HEK293 (cell line): ENCODE measurements at regions not wholly inside any gene's neighbourhood (a gene's known extent, or its start where the extent isn't known, plus 50 kb on each side); places are given as distances from the start of the nearest gene placed in this dataset.
A peak's percentile ranks its signal among the peaks of the same experiment; 100 is the strongest.

Experiments used
- BCL11B ChIP-seq: fragments of 450-650 bp; formaldehyde crosslinking; IDR thresholded peaks from 2 replicates; pipeline ENCODE4 v1.5.1; 2016; ENCODE audit warnings: low read depth, missing biosample characterization, missing genetic modification characterization
- GLIS1 ChIP-seq: fragments of 450-650 bp; formaldehyde crosslinking; IDR thresholded peaks from 2 replicates; pipeline ENCODE4 v1.5.1; 2016; ENCODE audit warnings: missing biosample characterization, missing genetic modification characterization
- IKZF3 ChIP-seq: fragments of 450-650 bp; IDR thresholded peaks from 2 replicates; pipeline ENCODE4 v1.5.0; 2018; ENCODE audit warnings: missing biosample characterization, mild to moderate bottlenecking, missing genetic modification characterization, moderate library complexity
- KLF10 ChIP-seq: fragments of 450-650 bp; IDR thresholded peaks from 2 replicates; pipeline ENCODE4 v1.5.1; 2018; ENCODE audit warnings: missing biosample characterization, mild to moderate bottlenecking, missing genetic modification characterization
- SCRT2 ChIP-seq: fragments of 450-650 bp; formaldehyde crosslinking; IDR thresholded peaks from 2 replicates; pipeline ENCODE4 v1.5.1; 2016; ENCODE audit warnings: missing biosample characterization, missing genetic modification characterization
- SP3 ChIP-seq: fragments of 450-650 bp; formaldehyde crosslinking; IDR thresholded peaks from 2 replicates; pipeline ENCODE4 v1.5.1; 2016; ENCODE audit warnings: missing biosample characterization, missing genetic modification characterization
- ZBTB1 ChIP-seq: fragments of 450-650 bp; formaldehyde crosslinking; IDR thresholded peaks from 2 replicates; pipeline ENCODE4 v1.5.1; 2016; ENCODE audit warnings: missing biosample characterization, missing genetic modification characterization
- ZBTB20 ChIP-seq: fragments of 450-650 bp; formaldehyde crosslinking; IDR thresholded peaks from 2 replicates; pipeline ENCODE4 v1.5.1; 2016; ENCODE audit warnings: missing biosample characterization, missing genetic modification characterization
- ZNF174 ChIP-seq: fragments of 450-650 bp; formaldehyde crosslinking; IDR thresholded peaks from 2 replicates; pipeline ENCODE4 v1.5.0; 2017; ENCODE audit warnings: missing biosample characterization, mild to moderate bottlenecking, missing genetic modification characterization
- ZNF175 ChIP-seq: fragments of 450-650 bp; formaldehyde crosslinking; IDR thresholded peaks from 2 replicates; pipeline ENCODE4 v1.5.1; 2016; ENCODE audit warnings: missing biosample characterization, missing genetic modification characterization
- ZNF354C ChIP-seq: fragments of 450-650 bp; formaldehyde crosslinking; IDR thresholded peaks from 2 replicates; pipeline ENCODE4 v1.5.1; 2016; ENCODE audit warnings: missing biosample characterization, missing genetic modification characterization, low read depth, borderline replicate concordance
- ZNF423 ChIP-seq: fragments of 450-650 bp; formaldehyde crosslinking; IDR thresholded peaks from 2 replicates; pipeline ENCODE4 v1.5.1; 2016; ENCODE audit warnings: missing biosample characterization, missing genetic modification characterization
- ZNF514 ChIP-seq: fragments of 450-650 bp; formaldehyde crosslinking; IDR thresholded peaks from 2 replicates; pipeline ENCODE4 v1.5.1; 2016; ENCODE audit warnings: missing biosample characterization, missing genetic modification characterization
- ZNF571 ChIP-seq: fragments of 450-650 bp; formaldehyde crosslinking; IDR thresholded peaks from 2 replicates; pipeline ENCODE4 v1.5.0; 2017; ENCODE audit warnings: missing biosample characterization, missing genetic modification characterization
- ZNF664 ChIP-seq: fragments of 450-650 bp; formaldehyde crosslinking; IDR thresholded peaks from 2 replicates; pipeline ENCODE4 v1.5.1; 2016; ENCODE audit warnings: missing biosample characterization, missing genetic modification characterization
- ZNF670 ChIP-seq: fragments of 450-650 bp; formaldehyde crosslinking; IDR thresholded peaks from 2 replicates; pipeline ENCODE4 v1.5.1; 2016; ENCODE audit warnings: missing biosample characterization, missing genetic modification characterization, low read depth
- ZNF701 ChIP-seq: fragments of 450-650 bp; formaldehyde crosslinking; IDR thresholded peaks from 2 replicates; pipeline ENCODE4 v1.5.1; 2016; ENCODE audit warnings: missing biosample characterization, missing genetic modification characterization
- ZNF785 ChIP-seq: fragments of 450-650 bp; formaldehyde crosslinking; IDR thresholded peaks from 2 replicates; pipeline ENCODE4 v1.5.1; 2016; ENCODE audit warnings: missing biosample characterization, missing genetic modification characterization
- ZNF792 ChIP-seq: fragments of 450-650 bp; formaldehyde crosslinking; IDR thresholded peaks from 2 replicates; pipeline ENCODE4 v1.5.1; 2016; ENCODE audit warnings: missing biosample characterization, missing genetic modification characterization
- ZSCAN16 ChIP-seq: fragments of 450-650 bp; formaldehyde crosslinking; IDR thresholded peaks from 2 replicates; pipeline ENCODE4 v1.5.1; 2016; ENCODE audit warnings: missing biosample characterization, missing genetic modification characterization
- TF ChIP-seq, protein P1 (sequence below): fragments of 450-650 bp; IDR thresholded peaks from 2 replicates; pipeline ENCODE4 v1.5.1; 2018; ENCODE audit warnings: missing biosample characterization, mild to moderate bottlenecking, missing genetic modification characterization
- TF ChIP-seq, protein P2 (sequence below): fragments of 450-650 bp; formaldehyde crosslinking; optimal IDR thresholded peaks from 2 replicates; pipeline ENCODE3; 2016; ENCODE audit warnings: missing biosample characterization, mild to moderate bottlenecking, missing genetic modification characterization
- TF ChIP-seq, protein P3 (sequence below): fragments of 450-650 bp; formaldehyde crosslinking; IDR thresholded peaks from 2 replicates; pipeline ENCODE4; 2016; ENCODE audit warnings: missing biosample characterization, missing genetic modification characterization
- TF ChIP-seq, protein P4 (sequence below): fragments of 450-650 bp; formaldehyde crosslinking; IDR thresholded peaks from 2 replicates; pipeline ENCODE4 v1.5.1; 2017; ENCODE audit warnings: missing biosample characterization, missing genetic modification characterization
- TF ChIP-seq, protein P5 (sequence below): fragments of 450-650 bp; formaldehyde crosslinking; IDR thresholded peaks from 2 replicates; pipeline ENCODE4 v1.5.1; 2016; ENCODE audit warnings: missing biosample characterization, missing genetic modification characterization
- TF ChIP-seq, protein P6 (sequence below): fragments of 450-650 bp; formaldehyde crosslinking; IDR thresholded peaks from 2 replicates; pipeline ENCODE4 v1.5.1; 2016; ENCODE audit warnings: missing biosample characterization, missing genetic modification characterization
- TF ChIP-seq, protein P7 (sequence below): fragments of 450-650 bp; formaldehyde crosslinking; IDR thresholded peaks from 2 replicates; pipeline ENCODE4 v1.5.1; 2017; ENCODE audit warnings: missing biosample characterization, mild to moderate bottlenecking, missing genetic modification characterization, moderate library complexity

DNA sequence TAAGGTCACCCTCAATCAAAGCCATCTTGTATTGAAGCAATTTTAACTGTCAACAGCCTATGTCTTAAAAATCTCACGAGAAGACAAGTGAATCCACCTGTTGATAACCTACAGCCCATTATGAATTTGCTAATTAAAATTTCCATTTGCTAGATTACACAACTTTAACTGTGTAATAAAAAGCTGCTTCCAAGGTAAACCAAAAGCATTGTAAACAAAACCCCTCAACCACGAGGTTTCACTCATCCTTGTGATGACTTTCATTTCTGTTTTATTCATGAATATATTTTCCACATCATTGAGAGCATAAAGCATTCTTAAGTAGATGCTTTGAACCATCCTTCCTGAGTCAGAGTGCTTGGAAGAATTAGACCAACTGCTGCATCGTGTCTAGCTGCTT is 217.5 kb upstream of the GYPA start (continued):
- TF ChIP-seq, protein P1, sequence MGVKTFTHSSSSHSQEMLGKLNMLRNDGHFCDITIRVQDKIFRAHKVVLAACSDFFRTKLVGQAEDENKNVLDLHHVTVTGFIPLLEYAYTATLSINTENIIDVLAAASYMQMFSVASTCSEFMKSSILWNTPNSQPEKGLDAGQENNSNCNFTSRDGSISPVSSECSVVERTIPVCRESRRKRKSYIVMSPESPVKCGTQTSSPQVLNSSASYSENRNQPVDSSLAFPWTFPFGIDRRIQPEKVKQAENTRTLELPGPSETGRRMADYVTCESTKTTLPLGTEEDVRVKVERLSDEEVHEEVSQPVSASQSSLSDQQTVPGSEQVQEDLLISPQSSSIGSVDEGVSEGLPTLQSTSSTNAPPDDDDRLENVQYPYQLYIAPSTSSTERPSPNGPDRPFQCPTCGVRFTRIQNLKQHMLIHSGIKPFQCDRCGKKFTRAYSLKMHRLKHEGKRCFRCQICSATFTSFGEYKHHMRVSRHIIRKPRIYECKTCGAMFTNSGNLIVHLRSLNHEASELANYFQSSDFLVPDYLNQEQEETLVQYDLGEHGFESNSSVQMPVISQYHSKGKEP (tag by site-specific recombination): peak; percentile 51
- TF ChIP-seq, protein P2, sequence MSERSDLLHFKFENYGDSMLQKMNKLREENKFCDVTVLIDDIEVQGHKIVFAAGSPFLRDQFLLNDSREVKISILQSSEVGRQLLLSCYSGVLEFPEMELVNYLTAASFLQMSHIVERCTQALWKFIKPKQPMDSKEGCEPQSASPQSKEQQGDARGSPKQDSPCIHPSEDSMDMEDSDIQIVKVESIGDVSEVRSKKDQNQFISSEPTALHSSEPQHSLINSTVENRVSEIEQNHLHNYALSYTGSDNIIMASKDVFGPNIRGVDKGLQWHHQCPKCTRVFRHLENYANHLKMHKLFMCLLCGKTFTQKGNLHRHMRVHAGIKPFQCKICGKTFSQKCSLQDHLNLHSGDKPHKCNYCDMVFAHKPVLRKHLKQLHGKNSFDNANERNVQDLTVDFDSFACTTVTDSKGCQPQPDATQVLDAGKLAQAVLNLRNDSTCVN (tag by site-specific recombination): no peak
- peak; percentile 91 for TF ChIP-seq SCRT2 (tag by site-specific recombination)
- no peak for TF ChIP-seq ZBTB20
- TF ChIP-seq, protein P3, sequence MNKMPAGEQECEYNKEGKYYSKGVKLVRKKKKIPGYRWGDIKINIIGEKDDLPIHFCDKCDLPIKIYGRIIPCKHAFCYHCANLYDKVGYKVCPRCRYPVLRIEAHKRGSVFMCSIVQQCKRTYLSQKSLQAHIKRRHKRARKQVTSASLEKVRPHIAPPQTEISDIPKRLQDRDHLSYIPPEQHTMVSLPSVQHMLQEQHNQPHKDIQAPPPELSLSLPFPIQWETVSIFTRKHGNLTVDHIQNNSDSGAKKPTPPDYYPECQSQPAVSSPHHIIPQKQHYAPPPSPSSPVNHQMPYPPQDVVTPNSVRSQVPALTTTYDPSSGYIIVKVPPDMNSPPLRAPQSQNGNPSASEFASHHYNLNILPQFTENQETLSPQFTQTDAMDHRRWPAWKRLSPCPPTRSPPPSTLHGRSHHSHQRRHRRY (tag by site-specific recombination): no peak
- TF ChIP-seq ZNF174 (tag by site-specific recombination): no peak
- TF ChIP-seq GLIS1 (tag by site-specific recombination): peak; percentile 47; the same call in 1 of the 2 replicates
- no peak for TF ChIP-seq ZNF670 (tag by site-specific recombination)
- no peak for TF ChIP-seq ZNF664
- no peak for TF ChIP-seq BCL11B (tag by site-specific recombination)
- TF ChIP-seq ZNF792 (tag by site-specific recombination): no peak
- TF ChIP-seq, protein P4, sequence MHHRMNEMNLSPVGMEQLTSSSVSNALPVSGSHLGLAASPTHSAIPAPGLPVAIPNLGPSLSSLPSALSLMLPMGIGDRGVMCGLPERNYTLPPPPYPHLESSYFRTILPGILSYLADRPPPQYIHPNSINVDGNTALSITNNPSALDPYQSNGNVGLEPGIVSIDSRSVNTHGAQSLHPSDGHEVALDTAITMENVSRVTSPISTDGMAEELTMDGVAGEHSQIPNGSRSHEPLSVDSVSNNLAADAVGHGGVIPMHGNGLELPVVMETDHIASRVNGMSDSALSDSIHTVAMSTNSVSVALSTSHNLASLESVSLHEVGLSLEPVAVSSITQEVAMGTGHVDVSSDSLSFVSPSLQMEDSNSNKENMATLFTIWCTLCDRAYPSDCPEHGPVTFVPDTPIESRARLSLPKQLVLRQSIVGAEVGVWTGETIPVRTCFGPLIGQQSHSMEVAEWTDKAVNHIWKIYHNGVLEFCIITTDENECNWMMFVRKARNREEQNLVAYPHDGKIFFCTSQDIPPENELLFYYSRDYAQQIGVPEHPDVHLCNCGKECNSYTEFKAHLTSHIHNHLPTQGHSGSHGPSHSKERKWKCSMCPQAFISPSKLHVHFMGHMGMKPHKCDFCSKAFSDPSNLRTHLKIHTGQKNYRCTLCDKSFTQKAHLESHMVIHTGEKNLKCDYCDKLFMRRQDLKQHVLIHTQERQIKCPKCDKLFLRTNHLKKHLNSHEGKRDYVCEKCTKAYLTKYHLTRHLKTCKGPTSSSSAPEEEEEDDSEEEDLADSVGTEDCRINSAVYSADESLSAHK (tag by site-specific recombination): peak; percentile 64; the same call in 1 of the 2 replicates
- no peak for TF ChIP-seq ZNF571
- TF ChIP-seq ZNF175 (tag by site-specific recombination): no peak
- TF ChIP-seq, protein P5, sequence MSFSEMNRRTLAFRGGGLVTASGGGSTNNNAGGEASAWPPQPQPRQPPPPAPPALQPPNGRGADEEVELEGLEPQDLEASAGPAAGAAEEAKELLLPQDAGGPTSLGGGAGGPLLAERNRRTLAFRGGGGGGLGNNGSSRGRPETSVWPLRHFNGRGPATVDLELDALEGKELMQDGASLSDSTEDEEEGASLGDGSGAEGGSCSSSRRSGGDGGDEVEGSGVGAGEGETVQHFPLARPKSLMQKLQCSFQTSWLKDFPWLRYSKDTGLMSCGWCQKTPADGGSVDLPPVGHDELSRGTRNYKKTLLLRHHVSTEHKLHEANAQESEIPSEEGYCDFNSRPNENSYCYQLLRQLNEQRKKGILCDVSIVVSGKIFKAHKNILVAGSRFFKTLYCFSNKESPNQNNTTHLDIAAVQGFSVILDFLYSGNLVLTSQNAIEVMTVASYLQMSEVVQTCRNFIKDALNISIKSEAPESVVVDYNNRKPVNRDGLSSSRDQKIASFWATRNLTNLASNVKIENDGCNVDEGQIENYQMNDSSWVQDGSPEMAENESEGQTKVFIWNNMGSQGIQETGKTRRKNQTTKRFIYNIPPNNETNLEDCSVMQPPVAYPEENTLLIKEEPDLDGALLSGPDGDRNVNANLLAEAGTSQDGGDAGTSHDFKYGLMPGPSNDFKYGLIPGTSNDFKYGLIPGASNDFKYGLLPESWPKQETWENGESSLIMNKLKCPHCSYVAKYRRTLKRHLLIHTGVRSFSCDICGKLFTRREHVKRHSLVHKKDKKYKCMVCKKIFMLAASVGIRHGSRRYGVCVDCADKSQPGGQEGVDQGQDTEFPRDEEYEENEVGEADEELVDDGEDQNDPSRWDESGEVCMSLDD (tag by site-specific recombination): no peak
- TF ChIP-seq ZNF701: no peak
- TF ChIP-seq ZNF354C (tag by site-specific recombination): no peak
- TF ChIP-seq SP3: no peak
- no peak for TF ChIP-seq ZNF423 (tag by site-specific recombination)
- TF ChIP-seq, protein P6, sequence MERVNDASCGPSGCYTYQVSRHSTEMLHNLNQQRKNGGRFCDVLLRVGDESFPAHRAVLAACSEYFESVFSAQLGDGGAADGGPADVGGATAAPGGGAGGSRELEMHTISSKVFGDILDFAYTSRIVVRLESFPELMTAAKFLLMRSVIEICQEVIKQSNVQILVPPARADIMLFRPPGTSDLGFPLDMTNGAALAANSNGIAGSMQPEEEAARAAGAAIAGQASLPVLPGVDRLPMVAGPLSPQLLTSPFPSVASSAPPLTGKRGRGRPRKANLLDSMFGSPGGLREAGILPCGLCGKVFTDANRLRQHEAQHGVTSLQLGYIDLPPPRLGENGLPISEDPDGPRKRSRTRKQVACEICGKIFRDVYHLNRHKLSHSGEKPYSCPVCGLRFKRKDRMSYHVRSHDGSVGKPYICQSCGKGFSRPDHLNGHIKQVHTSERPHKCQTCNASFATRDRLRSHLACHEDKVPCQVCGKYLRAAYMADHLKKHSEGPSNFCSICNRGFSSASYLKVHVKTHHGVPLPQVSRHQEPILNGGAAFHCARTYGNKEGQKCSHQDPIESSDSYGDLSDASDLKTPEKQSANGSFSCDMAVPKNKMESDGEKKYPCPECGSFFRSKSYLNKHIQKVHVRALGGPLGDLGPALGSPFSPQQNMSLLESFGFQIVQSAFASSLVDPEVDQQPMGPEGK (tag by site-specific recombination): no peak
- TF ChIP-seq, protein P7, sequence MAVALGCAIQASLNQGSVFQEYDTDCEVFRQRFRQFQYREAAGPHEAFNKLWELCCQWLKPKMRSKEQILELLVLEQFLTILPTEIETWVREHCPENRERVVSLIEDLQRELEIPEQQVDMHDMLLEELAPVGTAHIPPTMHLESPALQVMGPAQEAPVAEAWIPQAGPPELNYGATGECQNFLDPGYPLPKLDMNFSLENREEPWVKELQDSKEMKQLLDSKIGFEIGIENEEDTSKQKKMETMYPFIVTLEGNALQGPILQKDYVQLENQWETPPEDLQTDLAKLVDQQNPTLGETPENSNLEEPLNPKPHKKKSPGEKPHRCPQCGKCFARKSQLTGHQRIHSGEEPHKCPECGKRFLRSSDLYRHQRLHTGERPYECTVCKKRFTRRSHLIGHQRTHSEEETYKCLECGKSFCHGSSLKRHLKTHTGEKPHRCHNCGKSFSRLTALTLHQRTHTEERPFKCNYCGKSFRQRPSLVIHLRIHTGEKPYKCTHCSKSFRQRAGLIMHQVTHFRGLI (tag by site-specific recombination): no peak
- 0 out of 2 replicates have a peak, but pooled peaks have one; percentile 42 for TF ChIP-seq ZBTB1 (tag by site-specific recombination)
- TF ChIP-seq IKZF3: 0 out of 2 replicates have a peak, but pooled peaks have one; percentile 39
- no peak for TF ChIP-seq ZNF514 (tag by site-specific recombination)
- no peak; the same call in 1 of the 2 replicates for TF ChIP-seq KLF10 (tag by site-specific recombination)
- 0 out of 2 replicates have a peak, but pooled peaks have one; percentile 56 for TF ChIP-seq ZSCAN16 (tag by site-specific recombination)
- TF ChIP-seq ZNF785 (tag by site-specific recombination): no peak
